CD4-positive, alpha-beta T cell (primary cell): ENCODE measurements at regions not wholly inside any gene's neighbourhood (a gene's known extent, or its start where the extent isn't known, plus 50 kb on each side); places are given as distances from the start of the nearest gene placed in this dataset.

Experiments used
- ATAC-seq: fragments of 200-7000 bp; cut with Tn5 transposase; one replicate; pipeline ENCODE4 v1.10.0; 2022; ENCODE audit warnings: mild to moderate bottlenecking; ENCODE audit not compliant: poor library complexity
- CTCF ChIA-PET: fragments of 350-600 bp; sonication (Branson Sonifier 250); formaldehyde crosslinking; loops from one replicate; lab custom pipeline; 2021; ENCODE audit warnings: antibody characterized with exemption, inconsistent platforms; lab: Charles Lee
- POLR2A ChIA-PET: fragments of 350-600 bp; sonication (Branson Sonifier 250); formaldehyde crosslinking; loops from one replicate; lab custom pipeline; 2021; ENCODE audit warnings: antibody characterized with exemption, inconsistent platforms; lab: Charles Lee
- DNase-seq, 14 experiments: peaks; one replicate each; pipeline ENCODE4 v3.0.0-alpha.2; 2013 to 2020; ENCODE audit warnings: mixed read lengths in 2 of 14
- H3K27ac ChIP-seq, 2 donors: one replicate each; pipeline versions ENCODE4 v1.5.1 to v1.7.0; 2013; ENCODE audit warnings: low read length in 2 of 2, low read depth in 1 of 2, mild to moderate bottlenecking in 1 of 2
- H3K27me3 ChIP-seq, 2 experiments: 1 replicate in 1 of 2; 2 replicates in 1 of 2; pipeline versions ENCODE4 v1.6.1 to v1.7.0; 2013; ENCODE audit warnings: low read length in 2 of 2, control low read depth in 1 of 2, mild to moderate bottlenecking in 1 of 2, moderate library complexity in 1 of 2; ENCODE audit not compliant: insufficient read depth in 2 of 2, control insufficient read depth in 1 of 2
- H3K36me3 ChIP-seq: one replicate; pipeline ENCODE4 v1.6.1; 2013; ENCODE audit warnings: low read length, control low read depth; ENCODE audit not compliant: insufficient read depth
- H3K4me1 ChIP-seq: one replicate; pipeline ENCODE4 v1.6.1; 2013; ENCODE audit warnings: low read length, control low read depth; ENCODE audit not compliant: insufficient read depth
- H3K4me3 ChIP-seq: one replicate; pipeline ENCODE4 v1.5.1; 2013; ENCODE audit warnings: mild to moderate bottlenecking, low read length, moderate library complexity
- H3K9me3 ChIP-seq, 2 experiments: 1 replicate in 1 of 2; 2 replicates in 1 of 2; pipeline versions ENCODE4 v1.6.1 to v1.7.0; 2013; ENCODE audit warnings: low read length in 2 of 2, mild to moderate bottlenecking in 2 of 2, control low read depth in 1 of 2, moderate library complexity in 1 of 2; ENCODE audit not compliant: control insufficient read depth in 1 of 2, insufficient read depth in 1 of 2
- H3K27ac Mint-ChIP-seq: one replicate; pipeline ENCODE4 v1.8.0; 2020; ENCODE audit warnings: mixed read lengths
- H3K27me3 Mint-ChIP-seq: one replicate; pipeline ENCODE4 v1.8.0; 2021; ENCODE audit warnings: mixed read lengths
- H3K36me3 Mint-ChIP-seq: one replicate; pipeline ENCODE4 v1.8.0; 2021; ENCODE audit warnings: low read depth, mixed read lengths
- H3K4me1 Mint-ChIP-seq: one replicate; pipeline ENCODE4 v1.8.0; 2021; ENCODE audit warnings: low read depth, mixed read lengths
- H3K4me3 Mint-ChIP-seq: one replicate; pipeline ENCODE4 v1.8.0; 2020; ENCODE audit warnings: mild to moderate bottlenecking, mixed read lengths
- H3K9me3 Mint-ChIP-seq: one replicate; pipeline ENCODE4 v1.8.0; 2020; ENCODE audit warnings: mixed read lengths
- intact Hi-C, 2 experiments: fragments of 100-400 bp; cut with DNase I in 1 of 2; cut with micrococcal nuclease in 1 of 2; formaldehyde crosslinking; loops; one replicate each; pipeline versions ENCODE4 v1.15.1 to v1.9.0; 2023 to 2025; cut with DNase I, micrococcal nuclease
- TF ChIP-seq, protein P1 (sequence below): fragments of 200-600 bp; IDR thresholded peaks from one replicate; pipeline ENCODE4 v1.8.0; 2022; ENCODE audit warnings: antibody characterized with exemption, mild to moderate bottlenecking

DNA sequence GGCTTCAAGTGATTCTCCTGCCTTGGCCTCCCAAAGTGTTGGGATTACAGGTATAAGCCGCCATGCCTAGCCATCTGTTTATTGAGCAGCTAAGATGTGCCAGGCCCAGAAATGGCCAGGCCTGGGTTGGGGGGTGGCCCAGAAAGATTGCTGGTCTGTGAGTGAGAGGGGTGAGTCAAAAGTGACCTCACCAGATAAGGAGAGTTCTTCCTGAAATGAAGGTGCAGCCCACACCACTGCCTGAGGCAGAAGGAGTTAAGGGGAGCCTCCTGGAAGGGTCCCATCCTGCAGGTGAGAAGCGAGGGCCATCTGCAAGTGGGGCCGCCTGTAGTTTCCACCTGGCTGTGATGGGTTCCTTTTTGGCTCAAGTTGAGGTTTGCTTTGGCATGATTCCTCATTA, 96.9 kb upstream of the KLF4 start:
- no peak overlapping the region for H3K27ac ChIP-seq
- intact Hi-C loops, result no loop called here
- no peaks in the 10 kb centered on the region for H3K4me1 Mint-ChIP-seq

DNA sequence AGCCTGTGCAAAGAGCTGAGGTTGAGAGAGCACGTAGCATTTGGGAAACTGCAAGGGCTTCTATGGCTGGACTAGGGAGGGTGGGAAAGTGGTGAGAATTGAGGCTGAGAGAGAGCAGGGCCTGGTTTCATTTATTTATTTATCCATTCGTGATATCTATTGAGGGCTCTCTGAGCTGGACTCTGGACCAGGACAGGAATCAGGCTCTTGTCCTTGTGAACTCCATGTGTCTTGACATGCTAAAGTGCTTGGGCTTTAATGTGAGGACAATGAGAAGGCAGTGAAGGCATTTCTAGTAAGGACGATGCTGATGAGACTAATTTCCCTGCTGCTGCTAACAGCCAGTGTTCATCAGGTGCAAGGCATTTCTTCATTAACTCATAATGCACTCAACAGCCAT, 95.9 kb upstream of the KLF4 start:
- H3K27me3 Mint-ChIP-seq, result peaks cover 15% of the 10 kb centered on the region
- H3K4me3 Mint-ChIP-seq, result no peak overlapping the region
- POLR2A ChIA-PET, result no interaction called here
- no peak overlapping the region for H3K27ac ChIP-seq
- no peaks in the 10 kb centered on the region for H3K36me3 Mint-ChIP-seq
- no peak for ATAC-seq
- CTCF ChIA-PET, result no interaction called here
- intact Hi-C loops, result no loop called here
- H3K27me3 ChIP-seq, result no peaks in the 10 kb centered on the region
- no peaks in the 10 kb centered on the region for H3K36me3 ChIP-seq
- no peaks in the 10 kb centered on the region for H3K9me3 Mint-ChIP-seq
- no peaks in the 10 kb centered on the region for H3K4me1 Mint-ChIP-seq
- H3K27ac Mint-ChIP-seq, result no peak overlapping the region
- no peak overlapping the region for H3K4me3 ChIP-seq
- TF ChIP-seq, protein P1, sequence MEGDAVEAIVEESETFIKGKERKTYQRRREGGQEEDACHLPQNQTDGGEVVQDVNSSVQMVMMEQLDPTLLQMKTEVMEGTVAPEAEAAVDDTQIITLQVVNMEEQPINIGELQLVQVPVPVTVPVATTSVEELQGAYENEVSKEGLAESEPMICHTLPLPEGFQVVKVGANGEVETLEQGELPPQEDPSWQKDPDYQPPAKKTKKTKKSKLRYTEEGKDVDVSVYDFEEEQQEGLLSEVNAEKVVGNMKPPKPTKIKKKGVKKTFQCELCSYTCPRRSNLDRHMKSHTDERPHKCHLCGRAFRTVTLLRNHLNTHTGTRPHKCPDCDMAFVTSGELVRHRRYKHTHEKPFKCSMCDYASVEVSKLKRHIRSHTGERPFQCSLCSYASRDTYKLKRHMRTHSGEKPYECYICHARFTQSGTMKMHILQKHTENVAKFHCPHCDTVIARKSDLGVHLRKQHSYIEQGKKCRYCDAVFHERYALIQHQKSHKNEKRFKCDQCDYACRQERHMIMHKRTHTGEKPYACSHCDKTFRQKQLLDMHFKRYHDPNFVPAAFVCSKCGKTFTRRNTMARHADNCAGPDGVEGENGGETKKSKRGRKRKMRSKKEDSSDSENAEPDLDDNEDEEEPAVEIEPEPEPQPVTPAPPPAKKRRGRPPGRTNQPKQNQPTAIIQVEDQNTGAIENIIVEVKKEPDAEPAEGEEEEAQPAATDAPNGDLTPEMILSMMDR, result no peak
- no peaks in the 10 kb centered on the region for H3K4me1 ChIP-seq
- no peak for DNase-seq
- H3K9me3 ChIP-seq, result peaks cover 0 to 14% of the 10 kb centered on the region in 2 experiments

More for the DNA sequence above, 96.9 kb upstream of the KLF4 start:
- TF ChIP-seq, protein P1, result no peak
- H3K36me3 Mint-ChIP-seq, result no peaks in the 10 kb centered on the region
- peaks cover 12% of the 10 kb centered on the region for H3K27me3 Mint-ChIP-seq
- Histone ChIP-seq H3K4me3 (no peak overlapping the region), H3K36me3 (no peaks in the 10 kb centered on the region), H3K27me3 (no peaks in the 10 kb centered on the region), H3K4me1 (no peaks in the 10 kb centered on the region), H3K9me3 (peaks cover 0 to 14% of the 10 kb centered on the region in 2 experiments)
- ChIA-PET POLR2A (no interaction called here), CTCF (no interaction called here)
- ATAC-seq (no peak), DNase-seq (no peak)
- no peak overlapping the region for H3K27ac Mint-ChIP-seq
- no peaks in the 10 kb centered on the region for H3K9me3 Mint-ChIP-seq
- H3K4me3 Mint-ChIP-seq, result no peak overlapping the region

DNA sequence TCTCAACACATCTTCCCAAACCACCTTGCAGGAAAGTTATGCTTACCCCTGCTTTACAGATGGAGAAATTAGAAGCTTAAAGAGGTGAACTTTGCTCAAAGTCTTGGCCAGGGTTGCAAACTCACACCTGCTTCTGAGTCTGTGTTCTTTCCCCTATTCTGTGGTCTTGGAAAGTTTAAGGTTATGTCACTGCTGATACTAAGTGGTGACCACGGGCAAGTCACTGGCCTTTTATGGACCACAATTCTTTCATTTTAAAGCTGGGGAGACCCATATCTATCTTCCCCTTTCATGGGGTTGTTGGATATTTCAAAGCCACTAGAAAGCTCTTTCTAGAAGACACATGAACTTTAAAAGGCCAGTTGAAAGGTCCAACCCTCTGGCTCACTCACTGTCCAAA, 95.4 kb upstream of the KLF4 start:
- peaks cover 15% of the 10 kb centered on the region for H3K27me3 Mint-ChIP-seq

More for the DNA sequence above, 95.4 kb upstream of the KLF4 start:
- Histone ChIP-seq H3K4me3 (no peak overlapping the region), H3K9me3 (peaks cover 0 to 14% of the 10 kb centered on the region in 2 experiments), H3K27me3 (no peaks in the 10 kb centered on the region), H3K27ac (no peak overlapping the region), H3K4me1 (no peaks in the 10 kb centered on the region), H3K36me3 (no peaks in the 10 kb centered on the region)
- DNase-seq, result no peak
- Mint-ChIP-seq H3K27ac (no peak overlapping the region), H3K4me1 (no peaks in the 10 kb centered on the region), H3K4me3 (no peak overlapping the region), H3K36me3 (no peaks in the 10 kb centered on the region), H3K9me3 (no peaks in the 10 kb centered on the region)
- intact Hi-C loops, result no loop called here
- no peak for ATAC-seq
- ChIA-PET POLR2A (no interaction called here), CTCF (no interaction called here)
- TF ChIP-seq, protein P1, result no peak
